ENCODE measurements at regions not wholly inside any gene's neighbourhood (a gene's known extent, or its start where the extent isn't known, plus 50 kb on each side); places are given as distances from the start of the nearest gene placed in this dataset. TPM values are rescaled to one million over a fixed set of nuclear protein-coding genes. Genes with fewer than 3 reads are reported as not detected.

- H3K36me3 ChIP-seq (ENCODE audit: control insufficient read depth in 4 of 4, insufficient read depth in 3 of 4, low read depth in 1 of 4, low read length in 3 of 4): no peaks in the 10 kb centered on the region
- WGBS: 41% methylated on average over 6 of the region's 6 CpGs
Measured at GRCh38 chr12:13273097-13273496, 76.6 kb downstream of the EMP1 start.

GRCh38 chr12:13270817-13271216 lies 74.3 kb downstream of the EMP1 start:
- Histone ChIP-seq H3K9ac (ENCODE audit: low read depth in 1 of 2, low read length in 2 of 2) (no peak overlapping the region), H3K4me1 (ENCODE audit: control insufficient read depth in 4 of 4, insufficient read depth in 4 of 4, low read length in 3 of 4) (no peaks in the 10 kb centered on the region), H3K27ac (ENCODE audit: low read depth in 1 of 2, low read length in 2 of 2) (no peak overlapping the region), H3K36me3 (ENCODE audit: control insufficient read depth in 4 of 4, insufficient read depth in 3 of 4, low read depth in 1 of 4, low read length in 3 of 4) (no peaks in the 10 kb centered on the region), H3K27me3 (ENCODE audit: control insufficient read depth in 4 of 4, insufficient read depth in 4 of 4, low read length in 3 of 4) (peaks cover 0 to 3% (median 0%) of the 10 kb centered on the region in 4 donors), H3K9me3 (ENCODE audit: control insufficient read depth in 4 of 4, low read length in 3 of 4) (no peaks in the 10 kb centered on the region), H3K4me3 (ENCODE audit: low read depth in 1 of 3, low read length in 3 of 3) (no peak overlapping the region)
- TF ChIP-seq JUND (IDR thresholded peaks at IDR 0.05) (no peak), ATF3 (IDR thresholded peaks at IDR 0.05) (no peak)
- 80% methylated on average over 4 of the region's 4 CpGs for WGBS
- DNase-seq (ENCODE audit: low spot score): no peak

More at GRCh38 chr12:13273097-13273496, 76.6 kb downstream of the EMP1 start:
- no peak for TF ChIP-seq SP1 (IDR thresholded peaks at IDR 0.05)
- Histone ChIP-seq H3K27me3 (ENCODE audit: control insufficient read depth in 4 of 4, insufficient read depth in 4 of 4, low read length in 3 of 4) (peaks cover 0 to 3% (median 0%) of the 10 kb centered on the region in 4 donors), H3K27ac (ENCODE audit: low read depth in 1 of 2, low read length in 2 of 2) (no peak overlapping the region), H3K9me3 (ENCODE audit: control insufficient read depth in 4 of 4, low read length in 3 of 4) (no peaks in the 10 kb centered on the region), H3K4me1 (ENCODE audit: control insufficient read depth in 4 of 4, insufficient read depth in 4 of 4, low read length in 3 of 4) (peaks cover 0 to 2% (median 0%) of the 10 kb centered on the region in 4 donors), H3K9ac (ENCODE audit: low read depth in 1 of 2, low read length in 2 of 2) (no peak overlapping the region), H3K4me3 (ENCODE audit: low read depth in 1 of 3, low read length in 3 of 3) (no peak overlapping the region)
- no peak for DNase-seq (ENCODE audit: low spot score)

Small RNA genes in the stretch of these regions (small RNA-seq; reads per million reads assigned to genes)
- gene RNA5SP353 (0.07 reads per million), gene RNU6-590P (not detected)

All from liver (tissue), 8 donors.